ENCODE measurements at regions not wholly inside any gene's neighbourhood (a gene's known extent, or its start where the extent isn't known, plus 50 kb on each side); places are given as distances from the start of the nearest gene placed in this dataset.
"Not testable (repeated sequence)": the region's sequence is repeated elsewhere in the genome, so short reads cannot be mapped to it uniquely, and the experiment has no call there.

GRCh38 chr21:27040738-27041469 lies 74.0 kb upstream of the ADAMTS5 start:
- no peak for DNase-seq (ENCODE audit: low read depth)
- H3K4me3 ChIP-seq (replicated peaks; ENCODE audit: low read depth, low read length) = no peak overlapping the region
- no peak for TF ChIP-seq CTCF (IDR thresholded peaks at IDR 0.05; ENCODE audit: low read length, missing control alignments)

DNA sequence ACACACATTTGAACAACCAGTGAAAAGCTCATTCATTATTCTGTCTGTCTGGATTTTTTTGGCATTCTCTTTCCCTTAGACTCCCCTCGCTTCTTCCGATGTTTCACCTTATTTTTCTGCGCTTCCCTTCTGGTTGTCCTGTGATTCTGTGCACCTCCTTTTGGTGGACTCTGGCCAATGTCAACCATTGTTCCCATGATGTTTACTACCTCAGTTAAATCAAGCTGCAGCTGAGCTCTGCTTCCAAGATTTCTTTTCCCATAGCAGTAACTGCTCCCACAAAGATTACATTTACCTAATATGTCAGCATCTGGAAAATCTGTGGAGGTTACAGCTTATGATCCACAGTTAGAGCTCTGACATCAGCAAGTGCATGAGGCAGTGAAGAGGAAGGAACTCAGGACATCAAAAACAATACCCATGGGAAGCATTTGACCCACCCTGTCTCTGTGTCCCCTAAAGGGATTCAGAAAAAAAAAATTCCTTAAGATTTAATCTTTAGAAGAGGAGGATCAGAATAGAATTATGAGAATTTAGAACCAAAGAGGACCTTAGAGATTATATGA lies 69.9 kb upstream of the ADAMTS5 start:
- TF ChIP-seq CTCF (IDR thresholded peaks at IDR 0.05; ENCODE audit: low read length, missing control alignments) = no peak
- no peak overlapping the region for H3K4me3 ChIP-seq (replicated peaks; ENCODE audit: low read depth, low read length)
- no peak for DNase-seq (ENCODE audit: low read depth)

DNA sequence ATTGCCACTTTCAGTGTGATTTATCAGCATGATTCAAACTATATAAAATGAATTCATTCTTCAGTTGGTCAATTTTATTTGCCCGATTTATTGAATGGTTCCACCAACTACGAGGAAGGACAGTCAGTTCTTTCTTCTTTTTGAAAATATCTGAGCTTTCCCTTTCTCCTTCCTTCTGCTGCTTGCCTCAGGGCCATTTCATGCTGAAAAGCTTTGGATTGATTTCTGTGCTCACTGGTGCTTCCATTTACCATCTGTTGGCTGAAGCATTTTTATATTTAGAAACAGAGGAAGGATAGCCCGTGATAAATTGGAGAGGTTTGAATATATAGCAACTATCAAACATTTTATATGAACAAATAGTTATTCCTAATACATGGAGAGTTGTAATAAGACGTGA lies 68.9 kb upstream of the ADAMTS5 start:
- no peak for DNase-seq (ENCODE audit: low read depth)
- H3K4me3 ChIP-seq (replicated peaks; ENCODE audit: low read depth, low read length) = no peak overlapping the region
- no peak for TF ChIP-seq CTCF (IDR thresholded peaks at IDR 0.05; ENCODE audit: low read length, missing control alignments)

- no peak for DNase-seq (ENCODE audit: low read depth)
- TF ChIP-seq CTCF (IDR thresholded peaks at IDR 0.05; ENCODE audit: low read length, missing control alignments) = no peak
- no peak overlapping the region for H3K4me3 ChIP-seq (replicated peaks; ENCODE audit: low read depth, low read length)
Measured at GRCh38 chr21:27034796-27035195, 67.9 kb upstream of the ADAMTS5 start.

DNA sequence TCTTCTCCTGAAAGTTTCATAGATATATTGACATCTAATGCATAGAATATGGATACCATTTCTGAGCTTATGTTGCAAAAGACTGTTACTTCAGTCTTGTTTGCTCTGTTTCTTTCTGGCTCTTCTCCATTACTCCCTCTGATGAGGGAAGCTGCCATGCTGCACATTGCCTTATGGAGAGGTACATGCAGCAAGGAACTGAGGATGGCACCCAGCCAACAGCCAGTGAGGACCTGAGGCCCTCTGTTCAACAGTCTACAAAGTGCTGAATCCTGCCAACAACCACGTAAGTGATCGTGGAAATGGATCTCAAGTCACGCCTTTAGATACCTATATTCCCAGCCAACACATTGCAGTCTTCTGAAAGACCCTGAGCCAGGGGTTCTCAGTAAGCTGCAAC lies 66.6 kb upstream of the ADAMTS5 start:
- no peak overlapping the region for H3K4me3 ChIP-seq (replicated peaks; ENCODE audit: low read depth, low read length)
- DNase-seq (ENCODE audit: low read depth) = no peak
- no peak for TF ChIP-seq CTCF (IDR thresholded peaks at IDR 0.05; ENCODE audit: low read length, missing control alignments)

- no peak for DNase-seq (ENCODE audit: low read depth)
- H3K4me3 ChIP-seq (replicated peaks; ENCODE audit: low read depth, low read length) = no peak overlapping the region
- no peak for TF ChIP-seq CTCF (IDR thresholded peaks at IDR 0.05; ENCODE audit: low read length, missing control alignments)
Measured at GRCh38 chr21:27026501-27026900, 59.6 kb upstream of the ADAMTS5 start.

- not testable (repeated sequence) for DNase-seq (ENCODE audit: low read depth); H3K4me3 ChIP-seq (replicated peaks; ENCODE audit: low read depth, low read length)
Measured at GRCh38 chr21:27025708-27026107, 58.8 kb upstream of the ADAMTS5 start.
